GM21786 (cell line): ENCODE measurements at regions not wholly inside any gene's neighbourhood (a gene's known extent, or its start where the extent isn't known, plus 50 kb on each side); places are given as distances from the start of the nearest gene placed in this dataset.

Experiments
- ATAC-seq: cut with Tn5 transposase; IDR thresholded peaks from one replicate; pipeline ENCODE4 v1.9.1; 2021; ENCODE audit not compliant: unreplicated experiment

DNA sequence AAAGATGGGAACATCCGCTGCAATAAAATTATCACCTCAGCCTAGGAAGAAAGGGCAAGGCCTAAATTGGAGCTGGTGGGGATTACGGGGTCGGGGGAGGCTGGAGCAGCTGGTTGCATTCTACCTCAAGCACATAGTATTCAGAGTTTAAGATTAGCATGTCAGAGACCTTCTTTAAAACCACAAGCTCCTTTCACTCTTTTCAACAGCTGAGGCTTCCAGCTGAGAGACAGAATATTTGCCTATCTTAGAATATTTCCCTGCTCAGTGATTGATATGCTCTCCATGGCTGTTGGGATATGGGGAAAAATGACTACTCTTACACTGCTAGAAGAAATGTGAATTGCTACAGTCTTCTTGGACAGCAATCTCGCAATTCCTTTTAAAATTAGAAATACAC is 248.6 kb downstream of the TBX15 start:
- no peak for ATAC-seq

DNA sequence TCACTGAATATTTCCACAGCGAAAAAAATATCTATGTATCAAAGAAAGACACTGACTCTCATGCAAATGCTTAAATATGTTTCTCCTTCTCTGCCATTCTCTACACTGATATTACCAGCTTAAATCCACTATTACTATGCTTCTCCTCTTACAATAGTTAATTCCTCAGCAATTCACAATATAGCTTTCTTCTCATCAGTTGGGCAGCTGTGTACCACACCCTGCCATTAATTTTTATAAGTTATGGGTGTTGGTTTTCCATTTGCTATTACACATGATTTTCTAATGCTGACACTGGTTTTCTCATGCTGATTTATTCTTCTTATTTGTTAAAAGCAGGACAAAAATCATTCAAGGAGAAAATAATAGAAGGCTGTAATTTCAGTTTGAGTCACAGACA is 251.8 kb downstream of the TBX15 start:
- ATAC-seq, result no peak

DNA sequence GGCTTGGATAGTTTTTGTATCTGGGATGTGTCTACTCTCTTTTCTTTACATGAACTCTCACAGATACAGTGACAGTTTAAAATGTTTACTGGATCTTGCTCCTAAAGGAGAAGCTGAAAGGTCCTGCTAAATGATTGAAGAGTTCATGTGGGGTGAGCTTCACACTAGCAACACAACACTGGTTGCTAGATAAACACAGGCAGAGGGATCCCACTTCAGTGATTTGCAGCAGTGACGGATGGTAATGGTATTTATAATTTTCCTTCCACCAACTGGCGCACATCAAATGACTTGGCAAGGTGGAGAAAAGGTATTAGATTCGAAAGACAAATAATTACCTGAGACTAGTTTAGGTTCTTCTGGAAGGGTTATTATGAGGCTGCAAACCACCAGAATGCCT is 270.2 kb downstream of the TBX15 start:
- no peak for ATAC-seq

DNA sequence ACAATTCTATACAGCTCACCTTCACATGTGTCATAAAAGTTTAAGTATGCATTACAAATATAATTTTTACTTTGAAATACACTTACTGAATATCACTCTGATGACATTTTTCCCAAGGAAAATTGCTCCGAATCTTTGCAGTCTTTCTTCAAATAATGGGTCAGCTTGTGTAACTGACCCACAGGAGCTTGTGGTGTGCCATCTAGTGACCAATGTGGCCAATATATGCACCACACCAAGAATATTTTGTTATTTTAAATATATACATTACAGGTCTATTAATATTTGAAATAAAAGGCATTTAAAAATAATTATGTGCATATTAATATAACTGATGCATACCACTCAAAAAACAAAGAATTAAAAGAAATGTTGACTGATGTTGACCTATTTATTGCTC is 271.4 kb downstream of the TBX15 start:
- no peak for ATAC-seq

DNA sequence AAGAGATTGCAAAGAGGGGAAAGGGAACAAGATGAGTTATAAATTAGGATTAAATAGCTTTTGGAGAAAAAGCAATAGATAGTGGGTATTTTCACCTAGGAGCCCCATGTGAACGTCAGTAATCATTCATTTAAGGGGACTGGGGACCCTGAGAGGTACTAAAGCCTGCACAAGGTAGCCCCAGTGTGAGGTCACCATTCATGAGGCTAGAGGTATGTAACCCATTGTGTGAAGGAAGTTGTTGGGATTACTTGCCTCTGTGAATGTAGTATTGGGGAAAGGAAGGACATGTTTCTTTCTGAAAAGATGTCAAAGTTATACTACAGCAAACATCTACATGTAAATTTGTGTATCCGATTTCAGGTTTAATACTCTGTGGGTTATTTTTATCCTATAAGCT is 276.8 kb downstream of the TBX15 start:
- ATAC-seq, result no peak

DNA sequence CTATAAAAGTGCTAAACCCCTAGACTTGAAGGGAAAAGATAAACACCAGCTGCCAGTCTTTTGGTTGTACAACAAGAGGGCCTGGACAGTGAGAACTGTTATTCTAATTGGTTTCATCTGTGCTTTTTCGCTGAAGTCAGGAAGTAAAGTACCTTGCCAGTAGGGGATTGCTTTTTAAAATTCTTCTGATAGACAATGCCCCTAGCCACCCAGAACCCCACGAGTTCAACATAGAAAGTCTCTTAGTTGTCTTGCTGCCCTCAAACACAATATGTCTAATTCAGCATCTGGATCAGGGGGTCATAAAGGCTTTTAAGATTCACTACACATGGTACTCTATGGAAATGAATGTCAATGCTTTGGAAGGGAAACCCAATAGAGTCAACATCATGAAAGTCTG is 289.2 kb downstream of the TBX15 start:
- ATAC-seq, result no peak

DNA sequence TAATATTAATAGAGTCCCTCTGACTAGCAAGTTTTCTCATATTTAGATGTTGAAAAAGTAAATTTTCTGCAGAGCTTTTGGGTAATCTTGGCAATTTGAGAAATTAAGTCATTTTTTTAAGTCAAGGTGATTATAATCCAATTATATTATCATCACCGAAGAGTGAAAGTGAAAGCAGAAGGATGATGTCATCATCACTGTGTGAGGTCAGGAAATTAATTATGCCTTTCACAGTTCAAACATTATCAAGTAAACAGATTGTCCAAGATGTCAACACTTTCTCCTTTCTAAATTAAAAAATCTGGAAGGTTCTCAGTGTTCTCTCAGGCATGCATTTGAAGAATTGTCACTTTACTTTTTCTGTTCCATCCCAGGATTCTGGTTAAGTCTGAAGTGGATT is 296.0 kb downstream of the TBX15 start:
- no peak for ATAC-seq

DNA sequence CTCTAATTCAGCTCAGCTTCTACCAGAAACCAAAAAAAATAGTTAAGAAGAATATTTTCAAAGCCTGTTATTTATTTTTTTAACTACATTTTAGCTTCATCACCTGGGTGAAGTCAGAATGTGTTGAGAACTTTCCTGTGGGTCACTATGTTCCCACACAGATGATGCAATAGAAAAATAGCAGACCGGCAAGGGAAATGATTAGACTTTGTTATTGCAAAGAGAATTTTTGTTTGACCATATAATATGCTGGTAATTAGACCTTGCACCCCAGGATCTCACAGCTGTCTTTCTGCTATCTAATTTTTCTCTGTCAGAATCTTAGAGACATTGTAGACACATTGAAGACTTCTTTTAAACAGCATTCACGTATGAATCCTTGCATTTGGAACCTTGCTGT is 299.3 kb downstream of the TBX15 start:
- ATAC-seq, result no peak

DNA sequence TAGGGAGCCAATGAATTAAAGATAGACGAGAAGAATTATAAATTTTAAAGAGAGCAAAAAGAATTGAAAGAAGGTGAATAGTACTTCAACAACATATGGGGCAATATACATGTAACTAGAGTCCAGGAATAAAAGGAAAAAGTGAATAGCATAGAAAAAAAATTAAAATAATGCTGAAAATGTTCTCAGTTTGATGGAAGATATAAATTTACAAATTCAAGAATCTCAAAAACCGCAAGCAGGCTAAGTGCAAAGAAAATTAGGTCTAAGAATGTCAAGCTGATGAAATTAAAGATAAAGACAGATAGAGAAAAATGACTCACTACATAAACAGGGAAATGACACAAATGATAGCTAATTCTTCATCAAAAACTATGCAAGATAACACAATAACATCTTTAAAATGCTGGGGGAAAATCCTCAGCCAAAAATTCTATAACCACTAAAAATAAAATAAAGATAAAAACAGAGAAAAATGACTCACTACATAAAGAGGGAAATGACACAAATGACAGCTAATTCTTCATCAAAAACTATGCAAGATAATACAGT is 326.3 kb downstream of the TBX15 start:
- no peak for ATAC-seq

DNA sequence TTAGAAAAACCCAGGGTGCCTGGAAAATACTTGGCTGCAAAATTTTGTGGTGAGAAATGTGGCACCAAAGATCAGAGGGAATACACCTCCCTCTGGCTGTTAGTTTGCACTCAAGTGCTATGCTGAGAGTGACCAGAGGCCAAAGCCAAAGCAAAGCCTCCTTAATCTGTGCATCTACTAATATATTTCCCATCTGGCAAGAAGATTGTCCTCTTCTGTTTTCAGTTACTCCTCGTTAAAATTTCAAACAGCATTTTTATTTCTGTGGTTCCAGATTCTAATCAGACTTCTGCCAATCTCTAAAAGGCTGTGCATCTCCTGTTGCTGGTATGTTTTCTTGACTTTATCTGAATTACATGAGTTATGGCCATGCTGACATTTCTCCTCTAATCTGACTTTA is 327.4 kb downstream of the TBX15 start:
- no peak for ATAC-seq

DNA sequence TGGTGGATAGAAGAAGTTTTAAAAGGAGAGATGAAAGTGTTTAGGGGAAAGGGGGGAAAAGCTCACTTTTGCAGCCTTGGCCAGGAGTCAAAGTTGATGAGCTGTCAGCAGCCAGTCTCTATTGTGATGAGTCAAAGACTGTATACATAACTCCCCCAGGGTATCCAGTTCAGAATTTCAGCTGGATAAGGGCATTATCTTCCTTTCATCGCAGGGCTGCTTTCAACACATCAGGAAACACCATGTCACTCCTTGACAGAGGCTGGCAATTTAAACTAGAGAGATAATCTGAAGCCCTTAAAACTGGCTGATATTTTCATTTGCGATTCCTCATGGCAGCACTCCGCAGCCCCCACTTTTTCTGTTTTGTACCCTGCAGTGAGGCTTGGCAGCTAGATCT is 328.5 kb downstream of the TBX15 start:
- no peak for ATAC-seq

DNA sequence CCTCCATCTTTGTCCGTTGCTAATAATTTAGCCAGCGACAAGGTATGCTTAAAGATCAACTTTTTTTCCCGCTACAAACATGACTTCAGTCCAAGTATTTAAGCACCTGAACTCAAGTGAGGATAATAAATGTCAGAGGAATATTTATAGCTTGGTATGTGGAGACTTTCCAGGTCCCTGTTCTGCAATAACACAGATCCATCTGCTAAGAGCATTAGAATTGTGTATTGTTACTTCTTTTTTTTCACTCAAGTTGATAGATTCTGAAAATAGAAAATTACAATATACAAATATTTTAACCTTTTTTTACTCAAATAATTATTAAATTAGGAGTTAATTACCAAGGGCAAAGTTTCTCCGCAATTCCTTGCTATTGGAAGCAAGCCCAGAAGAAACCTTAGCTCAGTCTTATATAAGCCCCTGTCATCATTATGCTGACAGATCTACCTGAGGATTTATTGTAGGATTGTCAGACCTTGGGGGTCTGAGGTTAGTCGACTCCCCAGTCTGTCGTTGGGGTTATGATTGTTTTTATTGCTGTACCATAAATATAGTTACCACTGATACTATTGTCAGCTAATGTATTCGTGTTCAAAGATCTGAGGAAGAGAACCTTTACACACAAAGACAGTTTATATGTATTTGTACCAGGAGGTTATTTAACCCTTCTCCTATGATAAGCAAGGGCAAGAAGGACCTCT is 337.9 kb downstream of the TBX15 start:
- ATAC-seq, result no peak

DNA sequence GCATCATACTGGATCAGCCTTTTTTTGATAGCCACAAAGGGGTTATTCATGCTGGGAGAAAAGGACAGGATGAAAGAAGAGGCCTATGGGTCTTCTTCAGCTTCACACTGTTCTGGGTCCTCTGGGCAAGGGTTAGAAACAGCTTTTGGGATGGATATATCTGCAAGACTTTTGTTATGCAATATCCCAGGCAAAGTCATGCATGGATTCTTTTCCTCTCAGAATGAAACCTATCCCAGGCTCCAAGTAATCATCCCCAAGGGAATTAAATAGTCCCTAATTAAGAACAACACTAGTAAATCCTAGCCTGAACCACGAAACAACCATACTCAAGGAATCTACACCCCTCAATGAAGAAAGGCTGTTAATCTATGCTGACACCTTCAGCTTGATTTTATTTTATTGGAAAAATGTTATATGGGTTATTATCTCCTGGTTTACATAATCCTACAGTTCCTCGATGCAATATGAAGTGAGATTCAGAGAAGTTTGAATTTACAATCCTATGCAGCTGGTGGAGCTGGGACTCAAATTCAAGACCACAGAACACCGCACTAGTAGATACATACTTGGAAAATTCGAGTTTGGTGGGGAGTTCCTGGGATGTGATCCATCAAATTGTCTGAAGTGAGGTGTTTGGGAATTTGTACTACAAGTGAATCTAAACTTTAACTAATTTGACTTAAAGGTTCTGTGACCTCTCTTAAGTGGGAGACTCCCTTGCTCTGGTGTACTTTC is 338.6 kb downstream of the TBX15 start:
- no peak for ATAC-seq

DNA sequence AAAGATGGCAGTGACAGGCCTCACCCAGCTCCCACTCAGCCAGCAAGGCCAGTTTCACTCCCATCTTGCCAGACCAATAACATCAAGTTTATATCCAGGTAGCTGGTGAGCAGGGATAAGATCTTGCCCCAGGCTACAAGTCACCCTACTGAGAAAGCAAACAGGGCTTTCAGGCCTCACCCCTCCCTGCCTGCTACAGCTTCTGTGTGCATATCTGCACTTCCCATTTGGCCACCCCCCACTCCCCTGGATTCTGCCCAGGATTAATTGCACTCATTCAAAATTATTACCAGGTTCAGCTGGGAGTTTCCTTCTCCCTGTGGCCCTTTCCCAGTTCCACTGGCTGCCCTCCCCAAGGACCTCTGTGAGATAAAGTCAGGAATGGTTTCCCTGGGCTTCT is 352.1 kb downstream of the TBX15 start:
- ATAC-seq, result no peak

DNA sequence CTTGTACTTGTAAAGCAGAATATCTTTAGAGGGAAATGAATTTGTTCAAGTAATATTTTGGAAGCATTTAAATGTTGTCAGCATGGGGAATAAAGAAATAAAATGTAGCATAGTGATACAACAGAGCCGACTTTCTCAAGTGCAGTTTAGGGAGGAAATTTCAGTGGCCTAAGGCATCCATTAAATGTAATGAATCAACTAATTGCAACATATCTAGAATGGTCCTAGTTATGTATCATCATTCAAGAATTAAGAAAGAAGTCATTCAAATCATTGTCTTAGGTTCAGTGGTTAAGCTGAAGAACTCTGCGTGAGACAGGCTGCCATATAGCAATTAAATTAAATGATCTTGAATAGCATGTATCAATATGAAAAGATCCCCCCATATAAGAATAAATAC is 360.7 kb downstream of the TBX15 start:
- ATAC-seq, result no peak

DNA sequence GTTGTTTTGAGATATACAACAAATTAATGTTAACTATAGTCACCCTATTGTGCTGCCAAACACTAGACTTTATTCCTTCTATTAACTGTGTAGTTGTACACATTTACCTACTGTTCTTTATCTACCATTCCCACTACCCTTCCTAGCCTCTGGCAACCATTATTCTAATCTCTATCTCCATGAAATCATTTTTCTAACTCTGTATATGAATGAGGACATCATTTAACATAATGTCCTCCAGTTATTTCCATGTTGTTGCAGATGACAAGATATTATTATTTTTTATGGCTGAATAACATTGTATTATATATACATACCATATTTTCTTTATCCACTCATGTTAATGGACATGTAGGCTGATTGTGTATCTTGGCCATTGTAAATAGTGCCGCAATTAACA is 366.3 kb downstream of the TBX15 start:
- ATAC-seq, result no peak

DNA sequence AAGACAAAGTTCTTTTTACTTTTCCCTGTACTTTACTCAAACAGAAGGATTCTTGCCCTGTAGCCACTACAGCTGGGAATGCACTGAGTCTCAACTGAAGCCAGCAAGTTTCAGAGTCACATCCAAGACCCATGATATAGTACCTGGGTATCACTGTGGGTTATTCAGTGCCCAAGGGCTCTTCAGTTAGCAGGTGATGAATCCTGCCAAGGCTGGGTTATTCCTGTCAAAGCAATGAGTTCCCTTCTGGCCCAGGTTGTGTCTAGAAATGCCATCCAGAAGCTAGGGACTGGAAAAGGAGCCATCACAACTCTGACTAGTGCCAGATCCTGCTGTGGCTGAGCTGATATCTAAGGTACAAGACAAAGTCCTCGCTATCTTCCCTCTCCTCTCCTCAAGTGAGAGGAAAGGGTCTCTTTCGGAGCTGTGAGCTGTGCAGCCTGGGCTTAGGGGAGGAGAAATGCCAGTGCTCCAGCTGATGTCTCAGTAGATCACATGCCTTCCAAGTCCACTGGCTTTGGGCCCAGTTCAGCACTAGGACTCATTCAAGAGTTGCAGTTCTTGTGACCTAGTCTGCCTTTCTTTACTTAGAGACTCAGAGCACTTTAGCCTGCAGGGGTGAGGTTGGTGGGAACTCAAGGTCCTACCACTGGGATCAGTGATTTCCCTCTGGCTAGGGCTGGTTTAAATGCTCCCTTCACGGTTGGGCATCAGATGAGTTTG is 369.4 kb downstream of the TBX15 start:
- no peak for ATAC-seq

DNA sequence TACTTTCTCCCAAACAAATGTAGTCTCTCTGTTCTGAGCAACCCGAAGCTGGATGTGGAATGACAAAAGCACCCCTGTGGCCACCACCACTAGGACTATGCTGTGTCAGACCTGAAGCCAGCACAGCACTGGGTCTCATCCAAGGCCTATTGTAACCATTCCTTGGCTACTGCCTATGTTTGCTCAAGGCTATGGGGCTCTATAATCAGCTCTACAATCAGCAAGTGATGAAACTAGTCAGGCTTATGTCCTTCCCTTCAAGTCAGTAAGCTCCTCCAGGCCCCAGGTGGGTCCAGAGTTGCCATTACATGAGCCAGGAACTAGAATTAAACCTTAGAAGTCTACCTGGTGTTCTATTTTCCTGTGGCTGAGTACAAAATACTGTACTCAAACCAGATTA is 370.2 kb downstream of the TBX15 start:
- no peak for ATAC-seq

DNA sequence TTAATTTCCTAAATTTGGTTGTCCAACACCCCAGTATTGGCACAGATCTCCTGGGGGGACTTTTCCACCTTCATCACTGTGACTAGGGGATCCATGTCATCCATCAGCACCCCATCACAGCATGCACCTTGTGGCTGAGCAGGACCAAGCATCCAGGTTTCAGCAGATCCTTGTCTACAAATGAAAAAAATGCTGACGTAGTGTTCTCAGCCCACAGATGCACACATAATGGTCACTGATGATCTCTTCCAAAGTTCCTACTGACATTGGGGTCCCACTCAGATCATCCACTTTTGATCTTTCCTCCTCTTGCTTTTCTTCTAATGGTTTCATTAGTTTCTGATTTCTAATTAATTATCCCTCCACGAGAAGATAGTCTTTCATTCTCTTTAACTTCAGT is 373.1 kb downstream of the TBX15 start:
- no peak for ATAC-seq

DNA sequence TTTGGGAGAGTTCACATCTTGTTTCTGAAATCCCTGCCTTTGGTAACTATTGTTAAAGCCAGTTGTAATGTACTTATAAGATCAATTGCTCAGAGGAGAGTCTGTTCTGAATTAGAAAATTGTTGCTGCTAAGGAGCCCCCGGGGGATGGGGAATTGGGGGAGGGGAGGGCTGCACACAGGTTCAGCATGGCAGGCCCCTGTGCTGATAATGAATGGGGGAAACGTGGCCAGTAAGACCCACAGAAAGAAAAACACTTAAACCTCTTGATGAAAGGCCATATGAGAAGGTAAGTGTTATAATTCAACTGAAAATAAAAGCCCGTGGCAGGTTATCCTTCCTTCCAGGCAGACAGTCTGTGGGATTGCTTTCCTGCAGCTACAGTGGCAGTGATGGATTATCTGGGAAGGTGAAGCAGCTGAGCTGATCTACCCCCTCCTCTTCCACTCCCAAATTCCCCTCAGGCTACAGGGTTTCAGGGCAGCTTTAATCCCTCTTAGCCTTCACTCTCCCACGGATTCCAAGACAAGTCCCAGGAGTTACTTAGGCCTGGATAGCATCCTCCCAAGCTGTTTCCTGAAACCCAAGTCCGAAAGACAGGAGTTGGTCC is 398.8 kb downstream of the TBX15 start:
- ATAC-seq, result no peak

DNA sequence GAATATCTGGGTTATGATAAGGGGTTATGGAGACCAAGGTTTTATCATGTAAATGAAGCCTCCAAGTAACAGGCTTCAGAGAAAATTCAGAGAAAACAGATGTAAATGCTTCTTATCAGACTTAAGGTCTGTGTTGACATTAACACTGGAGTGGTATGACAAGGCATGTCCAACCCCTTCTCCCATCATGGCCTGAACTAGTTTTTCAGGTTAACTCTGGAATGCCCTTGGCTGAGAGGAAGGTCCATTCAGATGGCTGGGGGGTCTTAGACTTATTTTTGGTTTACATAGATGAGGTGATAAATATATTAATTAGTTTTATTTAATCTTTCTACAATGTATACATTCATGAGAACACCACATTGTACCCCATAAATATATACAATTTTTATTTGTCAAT is 399.6 kb downstream of the TBX15 start:
- ATAC-seq, result no peak

DNA sequence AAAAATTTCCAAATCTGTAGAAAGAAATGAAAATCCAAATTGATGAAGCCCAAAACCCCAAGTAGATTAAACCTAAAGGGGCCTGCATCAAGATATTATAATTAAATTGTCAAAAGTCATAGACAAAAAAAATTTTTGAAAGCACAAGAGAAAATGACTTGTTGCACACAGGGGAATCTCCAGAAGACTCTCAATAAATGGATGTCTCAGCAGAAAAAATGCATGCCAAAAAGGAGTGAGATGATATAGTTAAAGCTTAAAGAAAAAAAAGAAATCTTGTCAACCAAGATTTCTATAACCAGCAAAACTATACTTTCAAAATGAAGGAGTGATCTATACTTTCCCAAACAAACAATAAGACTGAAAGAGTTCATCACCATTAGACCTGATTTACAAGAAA is 393.2 kb upstream of the SPAG17 start:
- no peak for ATAC-seq
